ENCODE measurements at regions not wholly inside any gene's neighbourhood (a gene's known extent, or its start where the extent isn't known, plus 50 kb on each side); places are given as distances from the start of the nearest gene placed in this dataset.

DNA sequence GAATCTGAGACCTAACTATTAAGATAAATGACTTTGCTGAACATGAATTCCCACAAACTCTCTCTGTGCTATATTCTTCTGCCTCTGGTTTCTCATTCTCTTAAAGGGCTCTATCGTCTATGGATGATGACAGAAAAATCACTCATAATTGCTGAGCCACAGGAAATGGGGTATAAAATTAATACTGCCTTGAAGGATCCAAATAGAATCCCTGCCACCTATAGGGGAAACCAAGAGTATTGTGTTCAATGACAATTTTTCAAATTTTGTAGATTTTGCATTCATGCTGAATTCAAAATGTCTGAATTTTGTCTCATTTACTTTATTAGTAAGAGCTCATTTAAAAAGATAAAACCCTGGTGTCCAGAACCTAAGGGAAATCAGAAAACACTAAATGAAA, 235.8 kb downstream of the RBM43 start:
- TF ChIP-seq, protein P1, sequence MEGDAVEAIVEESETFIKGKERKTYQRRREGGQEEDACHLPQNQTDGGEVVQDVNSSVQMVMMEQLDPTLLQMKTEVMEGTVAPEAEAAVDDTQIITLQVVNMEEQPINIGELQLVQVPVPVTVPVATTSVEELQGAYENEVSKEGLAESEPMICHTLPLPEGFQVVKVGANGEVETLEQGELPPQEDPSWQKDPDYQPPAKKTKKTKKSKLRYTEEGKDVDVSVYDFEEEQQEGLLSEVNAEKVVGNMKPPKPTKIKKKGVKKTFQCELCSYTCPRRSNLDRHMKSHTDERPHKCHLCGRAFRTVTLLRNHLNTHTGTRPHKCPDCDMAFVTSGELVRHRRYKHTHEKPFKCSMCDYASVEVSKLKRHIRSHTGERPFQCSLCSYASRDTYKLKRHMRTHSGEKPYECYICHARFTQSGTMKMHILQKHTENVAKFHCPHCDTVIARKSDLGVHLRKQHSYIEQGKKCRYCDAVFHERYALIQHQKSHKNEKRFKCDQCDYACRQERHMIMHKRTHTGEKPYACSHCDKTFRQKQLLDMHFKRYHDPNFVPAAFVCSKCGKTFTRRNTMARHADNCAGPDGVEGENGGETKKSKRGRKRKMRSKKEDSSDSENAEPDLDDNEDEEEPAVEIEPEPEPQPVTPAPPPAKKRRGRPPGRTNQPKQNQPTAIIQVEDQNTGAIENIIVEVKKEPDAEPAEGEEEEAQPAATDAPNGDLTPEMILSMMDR (IDR thresholded peaks at IDR 0.05): no peak
- TF ChIP-seq EZH2 (IDR thresholded peaks at IDR 0.05) (no peak), EZH2phosphoT487 (IDR thresholded peaks at IDR 0.05) (no peak)
